SJSA1 (cell line): ENCODE measurements at regions not wholly inside any gene's neighbourhood (a gene's known extent, or its start where the extent isn't known, plus 50 kb on each side); places are given as distances from the start of the nearest gene placed in this dataset.
"Not testable (repeated sequence)": the region's sequence is repeated elsewhere in the genome, so short reads cannot be mapped to it uniquely, and the experiment has no call there.

Experiments
- DNase-seq, 2 experiments: peaks; one replicate each; pipeline ENCODE4 v3.0.0-alpha.2; 2015 to 2020; ENCODE audit warnings: low spot score in 2 of 2, low read depth in 1 of 2
- H3K27ac ChIP-seq: fragments of 250-450 bp; sonication (Bioruptor Pico); 2 replicates; pipeline ENCODE4 v1.5.1; 2020; ENCODE audit warnings: mild to moderate bottlenecking, moderate library complexity
- H3K27me3 ChIP-seq: fragments of 250-450 bp; sonication (Bioruptor Pico); replicated peaks from 2 replicates; pipeline ENCODE4 v1.5.1; 2020; ENCODE audit warnings: mild to moderate bottlenecking, moderate library complexity
- H3K36me3 ChIP-seq: fragments of 250-450 bp; sonication (Bioruptor Pico); 2 replicates; pipeline ENCODE4 v1.5.1; 2020; ENCODE audit warnings: mild to moderate bottlenecking
- H3K4me1 ChIP-seq: fragments of 250-450 bp; sonication (Bioruptor Pico); replicated peaks from 2 replicates; pipeline ENCODE4 v1.6.1; 2021; ENCODE audit warnings: mild to moderate bottlenecking
- H3K4me3 ChIP-seq: fragments of 250-450 bp; sonication (Bioruptor Pico); 2 replicates; pipeline ENCODE4 v1.5.1; 2020; ENCODE audit warnings: mild to moderate bottlenecking
- H3K9me3 ChIP-seq: fragments of 250-450 bp; sonication (Bioruptor Pico); replicated peaks from 2 replicates; pipeline ENCODE4 v1.5.1; 2020; ENCODE audit warnings: mild to moderate bottlenecking

DNA sequence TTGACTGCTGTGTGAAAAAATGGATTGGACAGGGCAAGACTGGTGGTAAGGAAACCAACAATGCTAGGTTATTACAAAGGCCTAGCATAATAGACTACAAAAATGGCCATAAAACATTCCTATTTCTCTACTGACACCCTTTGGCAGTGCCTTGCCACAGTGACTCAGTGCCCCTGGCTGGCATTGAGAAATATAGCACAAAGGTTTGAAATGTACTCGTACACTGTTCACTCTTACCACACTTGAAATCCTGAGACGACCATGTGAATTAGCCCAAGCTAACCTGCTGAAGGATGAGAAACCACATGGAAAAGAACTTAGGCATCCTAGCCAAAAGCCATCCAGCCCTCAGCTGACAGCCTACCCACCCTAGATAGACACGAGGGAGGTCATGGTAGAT, 149.8 kb upstream of the PALMD start:
- Histone ChIP-seq H3K27ac (no peak overlapping the region), H3K9me3 (no peaks in the 10 kb centered on the region), H3K4me1 (no peaks in the 10 kb centered on the region), H3K27me3 (no peaks in the 10 kb centered on the region; the same call in 1 of the 2 replicates), H3K36me3 (no peaks in the 10 kb centered on the region), H3K4me3 (no peak overlapping the region)
- DNase-seq: no peak

DNA sequence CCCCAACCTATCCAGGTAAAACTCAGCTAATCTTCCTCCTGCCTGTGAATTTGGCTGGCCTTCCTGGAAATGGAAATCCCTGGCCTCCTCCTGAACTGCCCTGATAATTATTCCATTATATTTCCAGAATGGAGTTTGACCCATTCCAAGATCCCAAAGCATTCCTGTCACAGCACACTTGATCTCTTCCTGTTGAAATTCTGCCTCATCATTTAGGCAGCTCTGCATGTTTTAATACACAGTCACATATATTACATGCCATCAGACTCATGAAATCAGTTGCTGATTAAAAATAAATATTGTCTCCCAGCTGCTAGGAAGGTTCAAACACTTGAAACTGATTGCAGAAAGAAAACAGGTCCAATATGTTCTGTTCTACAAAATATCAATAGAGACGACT, 148.2 kb upstream of the PALMD start:
- no peak for DNase-seq
- Histone ChIP-seq H3K36me3 (no peaks in the 10 kb centered on the region), H3K4me1 (no peaks in the 10 kb centered on the region), H3K27me3 (no peaks in the 10 kb centered on the region; the same call in 1 of the 2 replicates), H3K4me3 (no peak overlapping the region), H3K9me3 (no peaks in the 10 kb centered on the region), H3K27ac (no peak overlapping the region)

DNA sequence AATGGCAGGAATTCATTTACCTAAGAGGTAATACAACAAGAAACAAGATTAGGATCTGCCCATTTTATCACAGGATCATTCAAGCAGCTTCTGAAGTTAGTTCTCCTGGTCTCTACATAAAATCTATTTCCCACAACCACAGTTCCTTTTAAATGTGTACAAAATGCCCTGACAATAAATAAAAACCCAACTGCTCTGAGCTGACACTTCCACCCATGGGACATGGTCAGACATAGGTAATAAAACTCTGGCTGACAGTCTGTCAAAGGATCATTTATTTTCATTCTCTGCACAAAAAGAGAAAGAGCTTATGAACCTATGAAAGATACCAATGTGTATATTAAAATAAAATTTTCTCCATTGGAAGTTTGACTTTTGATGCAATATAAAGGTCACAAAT, 145.4 kb upstream of the PALMD start:
- H3K4me1 ChIP-seq: 0 out of 2 replicates have a peak, but pooled peaks cover 4% of the 10 kb centered on the region
- H3K4me3 ChIP-seq: no peak overlapping the region
- DNase-seq: no peak

DNA sequence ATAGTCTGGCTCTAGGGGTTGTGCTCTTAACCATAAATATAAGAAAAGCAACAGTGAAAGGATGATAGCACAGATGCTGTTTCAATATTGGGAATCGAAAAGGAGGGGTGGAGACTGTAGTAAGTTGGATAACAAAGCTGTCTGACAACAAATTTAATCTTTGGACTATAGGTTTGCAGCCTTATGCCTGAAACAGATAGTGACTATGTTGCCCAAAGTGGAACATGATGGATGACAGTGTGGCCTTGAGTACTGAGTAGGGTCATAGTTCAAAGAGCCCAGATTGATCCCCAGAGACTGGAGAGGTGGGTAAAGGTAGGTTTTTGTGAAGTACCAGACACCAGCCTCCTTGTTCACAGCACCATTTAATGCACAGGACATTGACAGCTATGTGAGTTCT, 144.0 kb upstream of the PALMD start:
- H3K27ac ChIP-seq: no peak overlapping the region
- H3K36me3 ChIP-seq: no peaks in the 10 kb centered on the region
- H3K27me3 ChIP-seq: no peaks in the 10 kb centered on the region
- H3K9me3 ChIP-seq: no peaks in the 10 kb centered on the region
- DNase-seq: no peak
- H3K4me3 ChIP-seq: no peak overlapping the region
- H3K4me1 ChIP-seq: 0 out of 2 replicates have a peak, but pooled peaks cover 4% of the 10 kb centered on the region

More for the DNA sequence above, 145.4 kb upstream of the PALMD start:
- Histone ChIP-seq H3K9me3 (no peaks in the 10 kb centered on the region), H3K27ac (no peak overlapping the region), H3K36me3 (no peaks in the 10 kb centered on the region), H3K27me3 (no peaks in the 10 kb centered on the region)

DNA sequence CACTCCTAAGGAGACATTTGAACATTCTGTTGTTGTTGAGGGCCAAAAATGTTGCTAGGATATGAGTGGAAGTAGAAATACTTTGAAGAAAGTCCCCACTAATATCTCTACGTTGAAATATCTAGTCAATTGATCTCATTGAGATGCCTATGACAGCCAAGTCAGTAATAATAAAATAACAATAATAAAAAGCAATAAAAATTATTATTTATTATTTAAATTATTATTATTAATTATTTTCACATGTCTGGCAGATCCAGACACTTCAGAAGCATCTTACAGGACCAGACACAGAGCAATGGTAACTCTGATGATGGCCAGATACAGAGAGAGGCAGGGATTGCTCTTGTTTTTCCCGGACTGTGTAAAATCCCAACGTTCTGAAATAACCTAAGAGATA, 143.5 kb upstream of the PALMD start:
- 0 out of 2 replicates have a peak, but pooled peaks cover 4% of the 10 kb centered on the region for H3K4me1 ChIP-seq
- no peak for DNase-seq
- no peaks in the 10 kb centered on the region for H3K9me3 ChIP-seq
- H3K4me3 ChIP-seq: no peak overlapping the region
- no peak overlapping the region for H3K27ac ChIP-seq
- no peaks in the 10 kb centered on the region for H3K27me3 ChIP-seq
- no peaks in the 10 kb centered on the region for H3K36me3 ChIP-seq

DNA sequence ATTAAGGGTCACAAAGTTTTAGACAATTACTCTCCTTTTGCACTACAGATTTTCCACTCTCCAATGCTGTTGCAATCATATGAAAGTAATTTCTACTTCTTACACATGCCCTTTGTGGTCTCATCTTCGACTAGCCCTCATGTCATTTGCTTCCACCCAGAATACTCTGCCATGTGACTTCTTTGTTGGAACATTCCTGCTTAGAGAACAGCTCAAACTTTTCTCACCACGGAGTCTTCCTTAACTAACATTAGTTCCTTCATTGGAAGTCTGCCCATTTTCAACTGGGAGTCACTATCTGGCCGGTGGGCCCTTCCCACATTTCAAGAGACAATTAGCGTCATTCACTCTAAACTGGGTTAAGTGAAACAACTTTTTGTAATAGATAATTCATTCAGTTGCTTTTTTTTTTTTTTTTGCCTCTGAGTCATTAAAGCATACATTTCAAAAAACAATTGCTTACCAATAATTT, 142.6 kb upstream of the PALMD start:
- Histone ChIP-seq H3K4me1 (0 out of 2 replicates have a peak, but pooled peaks cover 4% of the 10 kb centered on the region), H3K27ac (no peak overlapping the region), H3K9me3 (no peaks in the 10 kb centered on the region), H3K36me3 (no peaks in the 10 kb centered on the region), H3K4me3 (no peak overlapping the region), H3K27me3 (no peaks in the 10 kb centered on the region)
- no peak for DNase-seq

DNA sequence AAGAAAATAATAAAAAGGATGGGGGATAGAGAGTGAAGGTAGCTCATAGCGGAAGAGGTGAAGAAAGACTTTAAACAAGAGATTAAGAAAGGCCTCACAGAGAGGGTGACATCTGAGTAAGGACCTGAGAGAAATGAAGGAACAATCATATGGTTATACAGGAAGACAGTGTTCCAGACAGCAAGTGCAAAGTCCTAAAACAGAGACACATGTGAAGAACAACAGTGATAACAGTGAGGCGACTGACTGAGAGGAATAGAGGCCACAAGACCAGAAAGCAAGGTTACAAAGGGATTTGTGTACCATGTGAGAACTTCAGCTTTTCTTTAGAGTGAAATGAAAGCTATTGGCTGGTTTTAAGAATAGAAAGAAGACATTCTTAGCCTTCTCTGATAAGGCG, 141.6 kb upstream of the PALMD start:
- Histone ChIP-seq H3K9me3 (no peaks in the 10 kb centered on the region), H3K4me3 (no peak overlapping the region), H3K27me3 (no peaks in the 10 kb centered on the region), H3K36me3 (no peaks in the 10 kb centered on the region), H3K4me1 (0 out of 2 replicates have a peak, but pooled peaks cover 4% of the 10 kb centered on the region), H3K27ac (no peak overlapping the region)
- no peak for DNase-seq

DNA sequence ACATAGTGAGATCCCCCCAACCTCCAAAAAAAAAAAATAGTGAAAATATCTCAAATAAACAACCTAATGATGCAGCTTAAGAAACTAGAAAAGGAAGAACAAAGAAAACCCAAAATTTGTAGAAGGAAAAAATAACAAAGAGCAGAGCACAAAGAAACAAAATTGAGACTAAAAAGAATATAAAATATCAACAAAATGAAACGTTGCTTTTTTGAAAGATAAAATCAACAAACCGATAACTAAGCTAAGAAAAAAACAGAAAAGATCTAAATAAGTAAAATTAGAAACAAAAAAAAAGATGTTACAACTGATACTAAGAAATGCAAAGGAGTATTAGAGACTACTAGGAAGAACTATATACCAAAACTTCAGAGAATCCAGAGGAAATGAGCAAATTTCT, 139.3 kb upstream of the PALMD start:
- no peak overlapping the region for H3K4me3 ChIP-seq
- H3K9me3 ChIP-seq: no peaks in the 10 kb centered on the region
- no peak overlapping the region for H3K27ac ChIP-seq
- H3K27me3 ChIP-seq: no peaks in the 10 kb centered on the region
- 0 out of 2 replicates have a peak, but pooled peaks cover 4% of the 10 kb centered on the region for H3K4me1 ChIP-seq
- DNase-seq: no peak
- no peaks in the 10 kb centered on the region for H3K36me3 ChIP-seq

DNA sequence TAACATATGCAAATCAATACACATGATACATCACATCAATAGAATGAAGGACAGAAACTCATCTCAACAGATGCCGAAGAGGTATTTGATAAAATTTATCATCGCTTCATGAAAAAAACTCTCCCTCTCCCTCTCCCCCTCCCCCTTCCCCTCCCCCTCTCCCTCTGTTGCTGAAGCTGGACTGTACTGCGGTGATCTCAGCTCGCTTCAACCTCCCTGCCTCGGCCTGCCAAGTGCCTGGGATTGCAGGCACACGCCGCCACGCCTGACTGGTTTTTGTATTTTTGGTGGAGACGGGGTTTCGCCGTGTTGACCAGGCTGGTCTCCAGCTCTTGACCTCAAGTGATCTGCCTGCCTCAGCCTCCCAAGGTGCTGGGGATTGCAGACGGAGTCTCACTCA, 138.5 kb upstream of the PALMD start:
- not testable (repeated sequence) for H3K36me3 ChIP-seq, H3K9me3 ChIP-seq, H3K4me1 ChIP-seq, DNase-seq, H3K4me3 ChIP-seq, H3K27me3 ChIP-seq, H3K27ac ChIP-seq

DNA sequence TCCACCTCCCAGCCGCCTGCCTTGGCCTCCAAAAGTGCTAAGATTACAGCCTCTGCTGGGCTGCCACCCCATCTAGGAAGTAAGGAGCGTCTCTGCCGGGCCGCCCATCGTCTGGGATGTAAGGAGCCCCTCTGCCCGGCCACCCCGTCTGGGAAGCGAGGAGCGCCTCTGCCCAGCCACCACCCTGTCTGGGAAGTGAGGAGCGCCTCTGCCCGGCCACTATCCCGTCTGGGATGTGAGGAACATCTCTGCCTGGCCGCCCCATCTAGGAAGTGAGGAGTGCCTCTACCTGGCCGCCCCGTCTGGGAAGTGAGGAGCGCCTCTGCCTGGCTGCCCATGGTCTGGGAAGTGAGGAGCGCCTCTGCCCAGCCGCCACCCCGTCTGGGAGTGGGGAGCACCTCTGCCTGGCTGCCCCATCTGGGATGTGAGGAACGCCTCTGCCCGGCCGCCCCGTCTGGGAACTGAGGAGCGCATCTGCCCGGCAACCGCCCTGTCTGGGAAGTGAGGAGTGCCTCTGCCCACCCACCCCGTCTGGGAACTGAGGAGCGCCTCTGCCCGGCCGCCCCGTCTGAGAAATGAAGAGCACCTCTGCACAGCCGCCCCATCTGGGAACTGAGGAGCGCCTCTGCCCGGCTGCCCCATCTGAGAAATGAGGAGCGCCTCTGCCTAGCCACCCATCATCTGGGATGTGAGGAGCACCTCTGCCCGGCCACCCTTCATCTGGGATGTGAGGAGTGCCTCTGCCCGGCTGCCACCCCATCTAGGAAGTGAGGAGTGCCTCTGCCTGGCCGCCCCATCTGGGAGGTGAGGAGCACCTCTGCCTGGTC, 137.8 kb upstream of the PALMD start:
- no peaks in the 10 kb centered on the region for H3K27me3 ChIP-seq
- no peak for DNase-seq
- H3K36me3 ChIP-seq: no peaks in the 10 kb centered on the region
- H3K4me3 ChIP-seq: no peak overlapping the region
- H3K9me3 ChIP-seq: no peaks in the 10 kb centered on the region
- H3K4me1 ChIP-seq: 0 out of 2 replicates have a peak, but pooled peaks cover 2% of the 10 kb centered on the region
- no peak overlapping the region for H3K27ac ChIP-seq

DNA sequence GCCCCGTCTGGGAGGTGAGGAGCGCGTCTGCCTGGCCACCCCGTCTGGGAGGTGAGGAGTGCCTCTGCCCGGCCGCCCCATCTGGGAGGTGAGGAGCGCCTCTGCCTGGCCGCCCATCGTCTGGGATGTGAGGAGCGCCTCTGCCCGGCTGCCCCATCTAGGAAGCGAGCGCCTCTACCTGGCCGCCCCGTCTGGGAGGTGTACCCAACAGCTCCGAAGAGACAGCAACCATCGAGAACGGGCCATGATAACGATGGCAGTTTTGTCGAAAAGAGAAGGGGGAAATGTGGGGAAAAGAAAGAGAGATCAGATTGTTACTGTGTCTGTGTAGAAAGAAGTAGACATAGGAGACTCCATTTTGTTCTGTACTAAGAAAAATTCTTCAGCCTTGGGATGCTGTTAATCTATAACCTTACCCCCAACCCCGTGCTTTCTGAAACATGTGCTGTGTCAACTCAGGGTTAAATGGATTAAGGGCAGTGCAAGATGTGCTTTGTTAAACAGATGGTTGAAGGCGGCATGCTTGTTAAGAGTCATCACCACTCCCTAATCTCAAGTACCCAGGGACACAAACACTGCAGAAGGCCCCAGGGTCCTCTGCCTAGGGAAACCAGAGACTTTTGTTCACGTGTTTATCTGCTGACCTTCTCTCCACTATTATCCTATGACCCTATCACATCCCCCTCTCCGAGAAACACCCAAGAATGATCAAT, 137.0 kb upstream of the PALMD start:
- not testable (repeated sequence) for H3K27ac ChIP-seq

DNA sequence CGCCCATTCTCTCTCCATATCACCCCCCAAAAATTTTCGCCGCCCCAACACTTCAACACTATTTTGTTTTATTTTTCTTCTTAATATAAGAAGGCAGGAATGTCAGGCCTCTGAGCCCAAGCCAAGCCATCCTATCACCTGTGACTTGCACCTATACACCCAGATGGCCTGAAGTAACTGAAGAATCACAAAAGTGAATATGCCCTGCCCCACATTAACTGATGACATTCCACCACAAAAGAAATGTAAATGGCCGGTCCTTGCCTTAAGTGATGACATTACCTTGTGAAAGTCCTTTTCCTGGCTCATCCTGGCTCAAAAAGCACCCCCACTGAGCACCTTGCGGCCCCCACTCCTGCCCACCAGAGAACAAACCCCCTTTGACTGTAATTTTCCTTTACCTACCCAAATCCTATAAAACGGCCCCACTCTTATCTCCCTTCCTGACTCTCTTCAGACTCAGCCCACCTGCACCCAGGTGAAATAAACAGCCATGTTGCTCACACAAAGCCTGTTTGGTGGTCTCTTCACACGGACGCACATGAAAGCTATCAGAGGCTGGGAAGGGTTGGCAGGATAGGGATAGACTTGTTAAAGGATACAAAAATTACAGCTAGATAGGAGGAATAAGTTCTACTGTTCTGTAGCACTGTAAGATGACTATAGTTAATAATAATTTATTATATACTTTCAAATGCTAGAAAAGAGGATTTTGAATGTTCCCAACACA, 130.9 kb upstream of the PALMD start:
- not testable (repeated sequence) for H3K27me3 ChIP-seq, DNase-seq, H3K4me1 ChIP-seq, H3K4me3 ChIP-seq, H3K27ac ChIP-seq, H3K36me3 ChIP-seq, H3K9me3 ChIP-seq

More for the DNA sequence above, 137.0 kb upstream of the PALMD start:
- not testable (repeated sequence) for DNase-seq, H3K36me3 ChIP-seq, H3K4me3 ChIP-seq, H3K9me3 ChIP-seq, H3K27me3 ChIP-seq, H3K4me1 ChIP-seq

DNA sequence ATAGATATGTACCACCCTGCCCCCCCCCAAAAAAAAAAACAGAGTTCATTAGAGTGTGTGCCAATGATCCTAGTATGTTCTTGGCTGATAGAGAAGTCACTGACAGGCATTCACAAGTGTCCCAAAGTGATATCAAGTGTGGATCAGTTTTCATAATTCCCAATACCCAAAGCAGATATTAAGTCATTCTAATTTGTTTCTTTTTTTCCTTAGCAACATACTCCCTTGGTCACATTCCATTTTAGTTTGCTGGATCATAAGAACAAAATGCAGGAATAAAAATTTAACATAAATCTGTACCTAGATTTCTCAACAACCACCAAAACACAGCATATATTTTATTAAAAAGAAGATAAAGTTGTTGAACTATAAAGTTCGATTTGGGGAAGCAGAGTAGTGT, 129.8 kb upstream of the PALMD start:
- DNase-seq: no peak
- H3K36me3 ChIP-seq: no peaks in the 10 kb centered on the region
- no peaks in the 10 kb centered on the region for H3K9me3 ChIP-seq
- no peaks in the 10 kb centered on the region for H3K27me3 ChIP-seq
- H3K27ac ChIP-seq: no peak overlapping the region
- H3K4me3 ChIP-seq: no peak overlapping the region
- no peaks in the 10 kb centered on the region for H3K4me1 ChIP-seq

DNA sequence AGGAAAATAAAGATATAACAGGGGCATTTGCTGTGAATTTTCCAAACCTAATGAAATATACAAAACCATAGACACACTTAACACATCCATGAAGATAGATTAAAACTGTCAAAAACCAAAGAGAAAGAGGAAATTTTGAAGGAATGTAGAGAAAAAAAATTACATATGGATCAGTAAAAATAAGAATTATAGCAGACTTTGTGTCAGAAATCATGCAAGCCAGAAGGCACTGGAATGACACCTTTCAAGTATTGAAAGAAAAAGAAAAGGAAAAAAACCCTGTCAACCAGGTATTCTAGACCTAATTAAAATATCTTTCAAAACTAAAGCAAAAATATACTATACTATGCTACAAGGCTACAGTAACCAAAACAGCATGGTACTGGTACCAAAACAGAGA, 125.8 kb upstream of the PALMD start:
- H3K4me3 ChIP-seq: no peak overlapping the region
- H3K4me1 ChIP-seq: no peaks in the 10 kb centered on the region
- H3K27ac ChIP-seq: no peak overlapping the region
- H3K9me3 ChIP-seq: no peaks in the 10 kb centered on the region
- H3K36me3 ChIP-seq: no peaks in the 10 kb centered on the region
- DNase-seq: no peak
- no peaks in the 10 kb centered on the region for H3K27me3 ChIP-seq
